H1 (cell line): ENCODE measurements at regions not wholly inside any gene's neighbourhood (a gene's known extent, or its start where the extent isn't known, plus 50 kb on each side); places are given as distances from the start of the nearest gene placed in this dataset.

ENCODE experiments used
- CTCF ChIA-PET: fragments of 300-600 bp; sonication (Branson Sonifier 250); formaldehyde crosslinking; loops from one replicate; lab custom pipeline; 2021; ENCODE audit not compliant: partially characterized antibody; lab: Charles Lee
- POLR2A ChIA-PET: fragments of 300-600 bp; sonication (Branson Sonifier 250); formaldehyde crosslinking; loops from one replicate; lab custom pipeline; 2021; ENCODE audit warnings: inconsistent platforms; ENCODE audit not compliant: partially characterized antibody; lab: Charles Lee
- DNase-seq, 2 experiments: peaks; one replicate each; pipeline versions ENCODE4 v3.0.0 to v3.0.0-alpha.2; 2010 to 2022; ENCODE audit warnings: low spot score in 2 of 2, low read depth in 1 of 2, mixed read lengths in 1 of 2
- FAIRE-seq: peaks from 2 replicates; lab custom pipeline; 2011; peaks lifted over from hg19 to GRCh38; lab: Jason Lieb, UNC
- H2AFZ ChIP-seq: 2 replicates; pipeline ENCODE4 v1.8.1; 2012; ENCODE audit warnings: low read length, inconsistent platforms
- H2AK5ac ChIP-seq: 2 replicates; pipeline ENCODE4 v1.6.1; 2013; ENCODE audit warnings: low read depth, low read length
- H2BK120ac ChIP-seq: replicated peaks from 2 replicates; pipeline ENCODE3; 2013; ENCODE audit warnings: low read depth, low read length, inconsistent platforms
- H2BK12ac ChIP-seq: 2 replicates; pipeline ENCODE4 v1.6.1; 2013; ENCODE audit warnings: low read depth, low read length
- H2BK15ac ChIP-seq: 2 replicates; pipeline ENCODE4 v1.6.1; 2013; ENCODE audit warnings: low read length
- H2BK20ac ChIP-seq: 2 replicates; pipeline ENCODE4 v1.6.1; 2013; ENCODE audit warnings: low read length
- H2BK5ac ChIP-seq: 2 replicates; pipeline ENCODE4 v1.6.1; 2013; ENCODE audit warnings: low read depth, low read length
- H3K14ac ChIP-seq: 2 replicates; pipeline ENCODE4 v1.6.1; 2013; ENCODE audit warnings: inconsistent platforms; ENCODE audit not compliant: insufficient read length
- H3K18ac ChIP-seq: 2 replicates; pipeline ENCODE4 v1.6.1; 2013; ENCODE audit warnings: low read length; ENCODE audit errors: extremely low read depth
- H3K23ac ChIP-seq: 2 replicates; pipeline ENCODE4 v1.6.1; 2013; ENCODE audit warnings: inconsistent platforms; ENCODE audit not compliant: insufficient read length
- H3K23me2 ChIP-seq: 2 replicates; pipeline ENCODE4 v1.6.1; 2013; ENCODE audit warnings: low read depth, low read length
- H3K27ac ChIP-seq: 2 replicates; pipeline ENCODE4 v1.6.1; 2011; ENCODE audit warnings: low read depth, low read length, inconsistent platforms
- H3K27me3 ChIP-seq, 4 experiments: replicated peaks in 1 of 4; 1 replicate in 1 of 4; 2 replicates in 3 of 4; pipeline versions ENCODE4 v1.6.1 to v1.8.1; 2011 to 2013; ENCODE audit warnings: low read length in 3 of 4, mild to moderate bottlenecking in 3 of 4, inconsistent platforms in 2 of 4, mixed read lengths in 2 of 4, moderate library complexity in 1 of 4; ENCODE audit not compliant: control insufficient read depth in 3 of 4, insufficient read depth in 3 of 4; ENCODE audit errors: extremely low read depth in 1 of 4
- H3K36me3 ChIP-seq, 4 experiments: 2 replicates each; pipeline versions ENCODE4 v1.6.1 to v1.8.1; 2011 to 2013; ENCODE audit warnings: mild to moderate bottlenecking in 4 of 4, low read length in 3 of 4, moderate library complexity in 2 of 4, control low read depth in 1 of 4, inconsistent platforms in 1 of 4; ENCODE audit not compliant: insufficient read depth in 4 of 4, control insufficient read depth in 2 of 4
- H3K4ac ChIP-seq: replicated peaks from 2 replicates; pipeline ENCODE3; 2013; ENCODE audit warnings: low read length, low read depth, mixed read lengths, inconsistent platforms; ENCODE audit not compliant: insufficient read length
- H3K4me1 ChIP-seq, 4 experiments: replicated peaks in 1 of 4; 1 replicate in 1 of 4; 2 replicates in 3 of 4; pipeline versions ENCODE4 v1.6.1 to v1.8.1; 2011 to 2013; ENCODE audit warnings: low read length in 3 of 4, inconsistent platforms in 2 of 4, mixed read lengths in 1 of 4; ENCODE audit not compliant: insufficient read depth in 4 of 4, control insufficient read depth in 3 of 4
- H3K4me2 ChIP-seq, 2 experiments: 2 replicates each; pipeline versions ENCODE4 v1.6.1 to v1.8.1; 2011 to 2013; ENCODE audit warnings: low read depth in 2 of 2, low read length in 2 of 2, control low read depth in 1 of 2, inconsistent platforms in 1 of 2, mild to moderate bottlenecking in 1 of 2; ENCODE audit not compliant: insufficient read depth in 1 of 2
- H3K4me3 ChIP-seq, 4 experiments: fragments of 200-600, 300-600 bp in 1 of 4; sonication (generic), shearing (Covaris generic), sonication (Bioruptor Twin) in 1 of 4; 2 replicates each; pipeline versions ENCODE4 v1.5.1 to v1.8.1; 2011 to 2016; ENCODE audit warnings: low read length in 4 of 4, low read depth in 3 of 4, control low read depth in 2 of 4, inconsistent platforms in 2 of 4, mild to moderate bottlenecking in 2 of 4, mixed read lengths in 1 of 4, moderate library complexity in 1 of 4; ENCODE audit not compliant: insufficient read depth in 2 of 4; ENCODE audit errors: extremely low read depth in 1 of 4
- H3K56ac ChIP-seq: replicated peaks from 2 replicates; pipeline ENCODE3; 2013; ENCODE audit warnings: low read depth, mild to moderate bottlenecking, mixed read lengths, low read length, inconsistent platforms; ENCODE audit not compliant: insufficient read length
- H3K79me1 ChIP-seq: 2 replicates; pipeline ENCODE4 v1.6.1; 2013; ENCODE audit warnings: low read depth, low read length, control low read depth
- H3K79me2 ChIP-seq, 2 experiments: 2 replicates each; pipeline versions ENCODE4 v1.6.1 to v1.8.1; 2012 to 2013; ENCODE audit warnings: low read length in 2 of 2, mild to moderate bottlenecking in 2 of 2, inconsistent platforms in 1 of 2; ENCODE audit not compliant: insufficient read depth in 2 of 2, control insufficient read depth in 1 of 2
- H3K9ac ChIP-seq, 4 experiments: replicated peaks in 1 of 4; 1 replicate in 1 of 4; 2 replicates in 3 of 4; pipeline versions ENCODE4 v1.6.1 to v1.8.1; 2011 to 2013; ENCODE audit warnings: low read depth in 3 of 4, low read length in 3 of 4, control low read depth in 2 of 4, mild to moderate bottlenecking in 2 of 4, moderate library complexity in 2 of 4, inconsistent platforms in 1 of 4; ENCODE audit errors: extremely low read depth in 1 of 4
- H3K9me3 ChIP-seq, 2 experiments: 2 replicates each; pipeline versions ENCODE4 v1.6.1 to v1.8.1; 2012 to 2013; ENCODE audit warnings: mild to moderate bottlenecking in 2 of 2, moderate library complexity in 2 of 2, control low read depth in 1 of 2, inconsistent platforms in 1 of 2, low read depth in 1 of 2, low read length in 1 of 2, mixed read lengths in 1 of 2; ENCODE audit not compliant: insufficient read depth in 2 of 2
- H4K20me1 ChIP-seq, 2 experiments: replicated peaks in 1 of 2; 2 replicates each; pipeline versions ENCODE3 to v1.8.1; 2011 to 2013; ENCODE audit warnings: inconsistent platforms in 2 of 2, low read length in 2 of 2, mild to moderate bottlenecking in 1 of 2; ENCODE audit not compliant: insufficient read depth in 2 of 2, control insufficient read depth in 1 of 2
- H4K5ac ChIP-seq: 2 replicates; pipeline ENCODE4 v1.6.1; 2013; ENCODE audit warnings: low read length, low read depth, mixed read lengths, inconsistent platforms; ENCODE audit not compliant: insufficient read length
- H4K8ac ChIP-seq: 2 replicates; pipeline ENCODE4 v1.8.0; 2013; ENCODE audit warnings: mild to moderate bottlenecking, moderate library complexity, low read length, inconsistent platforms; ENCODE audit not compliant: insufficient read depth; ENCODE audit errors: extremely low read depth
- H4K91ac ChIP-seq: replicated peaks from 2 replicates; pipeline ENCODE3; 2013; ENCODE audit warnings: low read length, mixed read lengths, inconsistent platforms; ENCODE audit not compliant: insufficient read length
- RAD21 ChIP-seq, 2 experiments: IDR thresholded peaks in 1 of 2; conservative IDR thresholded peaks in 1 of 2; 2 replicates each; pipeline ENCODE4 v1.6.1; 2011; ENCODE audit warnings: low read depth in 2 of 2, low read length in 2 of 2, improper control_type of control experiment in 1 of 2, inconsistent platforms in 1 of 2, mild to moderate bottlenecking in 1 of 2, moderate library complexity in 1 of 2
- SAP30 ChIP-seq: fragments of 300-600 bp; sonication (generic); IDR thresholded peaks from 2 replicates; pipeline ENCODE4 v1.7.1; 2012; ENCODE audit warnings: low read length, moderate library complexity, mild to moderate bottlenecking, inconsistent platforms; ENCODE audit not compliant: insufficient read depth, insufficient replicate concordance
- WGBS, 2 experiments: shearing (Covaris generic) in 1 of 2; methylation state at CpG; one replicate each; pipeline versions ENCODE4 v1.1.6 to v1.1.7; 2013 to 2015; ENCODE audit warnings: low lambda C conversion rate in 2 of 2, mixed read lengths in 2 of 2, inconsistent platforms in 1 of 2, low coverage in 1 of 2, missing lambda C conversion rate in 1 of 2; ENCODE audit not compliant: insufficient replicate concordance in 2 of 2, insufficient coverage in 1 of 2, insufficient read length in 1 of 2; ENCODE audit errors: extremely low coverage in 1 of 2, missing lambda C conversion rate in 1 of 2; 5-methylcytosine and 5-hydroxymethylcytosine counted together

DNA sequence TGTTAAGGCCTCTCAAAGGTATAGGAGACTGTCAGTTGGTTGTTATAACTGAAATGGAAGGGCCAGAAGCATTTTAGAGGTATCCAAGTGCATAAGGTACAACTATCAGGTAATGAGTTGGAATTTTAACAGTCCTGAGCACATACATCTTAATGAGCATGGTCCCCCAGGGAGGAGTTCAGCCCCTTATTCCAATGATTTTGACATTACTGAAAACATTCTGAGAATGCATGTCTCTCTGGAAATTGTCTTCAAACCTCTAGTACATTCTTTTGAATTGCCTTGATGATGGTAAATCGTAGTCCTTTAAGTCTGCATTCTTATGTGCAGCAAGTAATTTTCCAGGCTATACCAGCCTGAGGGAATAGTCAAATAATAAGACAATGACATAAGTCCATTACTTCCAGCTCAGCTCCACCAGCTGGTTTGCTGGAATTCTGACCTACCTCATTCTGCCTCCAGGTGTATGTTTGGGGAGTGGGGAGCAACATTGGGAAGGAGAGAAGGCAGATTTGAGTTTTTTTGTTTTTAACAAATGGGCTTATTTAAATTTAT is 239.2 kb downstream of the MSRB3 start:
- WGBS, 2 experiments, result 92% methylated on average over 1 of the region's 1 CpG; no CpG with 5 or more reads in 1 of the 2 experiments
- Histone ChIP-seq H3K14ac (no peak overlapping the region), H2AK5ac (no peak overlapping the region), H2BK15ac (no peak overlapping the region), H3K36me3 (no peaks in the 10 kb centered on the region), H4K91ac (no peak overlapping the region), H3K9ac (no peak overlapping the region), H3K4ac (no peak overlapping the region), H3K27me3 (no peaks in the 10 kb centered on the region), H2BK5ac (no peak overlapping the region), H3K4me2 (no peak overlapping the region), H3K27ac (no peak overlapping the region), H3K4me3 (no peak overlapping the region), H3K9me3 (no peaks in the 10 kb centered on the region), H2AFZ (no peak overlapping the region), H3K56ac (no peak overlapping the region), H3K23me2 (no peaks in the 10 kb centered on the region), H2BK20ac (no peak overlapping the region), H3K23ac (no peak overlapping the region), H3K79me1 (no peaks in the 10 kb centered on the region), H2BK120ac (no peak overlapping the region), H3K18ac (no peak overlapping the region), H2BK12ac (no peak overlapping the region), H4K5ac (no peak overlapping the region), H3K79me2 (no peaks in the 10 kb centered on the region), H3K4me1 (no peaks in the 10 kb centered on the region; a peak in 2 of 7 replicates), H4K20me1 (no peaks in the 10 kb centered on the region), H4K8ac (no peak overlapping the region)
- ChIA-PET POLR2A (no interaction called here), CTCF (no interaction called here)
- no peak for DNase-seq
- FAIRE-seq, result no peak
- TF ChIP-seq SAP30, result no peak
- no peak for TF ChIP-seq RAD21 (IDR thresholded peaks at IDR 0.05 in 1 of 2, conservative IDR thresholded peaks at IDR 0.05 in 1 of 2; ENCODE audit: low read depth in 2 of 2, low read length in 2 of 2)
